ENCODE measurements at regions not wholly inside any gene's neighbourhood (a gene's known extent, or its start where the extent isn't known, plus 50 kb on each side); places are given as distances from the start of the nearest gene placed in this dataset.

DNA sequence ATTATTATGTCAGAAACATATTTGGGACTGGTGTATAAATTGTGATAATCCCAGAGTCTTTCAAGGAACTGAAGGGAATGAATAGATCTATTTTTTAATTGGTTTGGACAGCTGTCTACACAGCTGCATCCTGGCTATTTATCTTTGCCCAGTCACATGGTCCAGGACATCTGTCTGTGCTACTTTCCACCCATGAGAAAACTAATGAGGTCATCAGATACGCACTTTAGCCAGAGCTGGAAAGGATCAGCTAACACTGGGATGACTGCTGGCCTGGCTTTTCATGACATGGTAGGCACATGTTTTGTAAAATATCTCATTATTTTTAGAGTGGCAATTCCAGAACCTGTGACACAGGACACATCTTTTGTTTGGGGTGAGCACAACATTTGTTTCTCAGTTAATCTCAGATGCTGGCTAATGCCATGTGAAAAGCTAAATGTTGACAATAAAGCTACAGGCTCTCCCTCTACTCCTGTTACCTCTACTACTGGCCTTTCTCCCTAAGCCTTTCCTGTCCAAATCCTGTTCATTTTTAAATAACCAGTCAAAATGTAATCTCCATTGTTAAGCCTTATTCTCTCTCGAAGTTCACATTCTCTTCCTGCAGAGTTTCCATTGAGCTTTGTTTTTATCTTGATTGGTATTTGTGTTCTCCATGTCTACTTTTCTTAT lies 500.7 kb downstream of the RIT2 start:
- Histone ChIP-seq H3K27me3 (ENCODE audit: control insufficient read depth, insufficient read depth, low read length) (no peaks in the 10 kb centered on the region), H3K36me3 (ENCODE audit: control insufficient read depth, insufficient read depth, low read length) (no peaks in the 10 kb centered on the region), H3K27ac (ENCODE audit: insufficient read depth, low read length) (no peak overlapping the region), H2AFZ (ENCODE audit: low read length) (no peak overlapping the region), H3K4me2 (ENCODE audit: extremely low read depth, insufficient read depth, low read length) (no peak overlapping the region), H3K4me3 (replicated peaks in 1 of 4; ENCODE audit: control extremely low read depth in 1 of 4, insufficient read depth in 1 of 4, low read depth in 3 of 4, low read length in 4 of 4) (no peak overlapping the region), H4K20me1 (ENCODE audit: control insufficient read depth, extremely low read depth, insufficient read depth, low read length) (no peaks in the 10 kb centered on the region), H3K9me3 (ENCODE audit: control insufficient read depth, insufficient read depth, low read depth, low read length) (no peaks in the 10 kb centered on the region), H3K4me1 (ENCODE audit: control insufficient read depth, extremely low read depth, insufficient read depth, low read length) (no peaks in the 10 kb centered on the region), H3K9ac (ENCODE audit: insufficient read depth, low read length) (no peak overlapping the region), H3K79me2 (ENCODE audit: control insufficient read depth, insufficient read depth, low read length) (no peaks in the 10 kb centered on the region)
- TF ChIP-seq, protein P1, sequence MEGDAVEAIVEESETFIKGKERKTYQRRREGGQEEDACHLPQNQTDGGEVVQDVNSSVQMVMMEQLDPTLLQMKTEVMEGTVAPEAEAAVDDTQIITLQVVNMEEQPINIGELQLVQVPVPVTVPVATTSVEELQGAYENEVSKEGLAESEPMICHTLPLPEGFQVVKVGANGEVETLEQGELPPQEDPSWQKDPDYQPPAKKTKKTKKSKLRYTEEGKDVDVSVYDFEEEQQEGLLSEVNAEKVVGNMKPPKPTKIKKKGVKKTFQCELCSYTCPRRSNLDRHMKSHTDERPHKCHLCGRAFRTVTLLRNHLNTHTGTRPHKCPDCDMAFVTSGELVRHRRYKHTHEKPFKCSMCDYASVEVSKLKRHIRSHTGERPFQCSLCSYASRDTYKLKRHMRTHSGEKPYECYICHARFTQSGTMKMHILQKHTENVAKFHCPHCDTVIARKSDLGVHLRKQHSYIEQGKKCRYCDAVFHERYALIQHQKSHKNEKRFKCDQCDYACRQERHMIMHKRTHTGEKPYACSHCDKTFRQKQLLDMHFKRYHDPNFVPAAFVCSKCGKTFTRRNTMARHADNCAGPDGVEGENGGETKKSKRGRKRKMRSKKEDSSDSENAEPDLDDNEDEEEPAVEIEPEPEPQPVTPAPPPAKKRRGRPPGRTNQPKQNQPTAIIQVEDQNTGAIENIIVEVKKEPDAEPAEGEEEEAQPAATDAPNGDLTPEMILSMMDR (conservative IDR thresholded peaks at IDR 0.05 in 1 of 2, IDR thresholded peaks at IDR 0.05 in 1 of 2; ENCODE audit: low read depth in 1 of 2, low read length in 2 of 2): no peak
- no peak for TF ChIP-seq EZH2 (IDR thresholded peaks at IDR 0.05; ENCODE audit: low read length, missing control alignments)
- DNase-seq (ENCODE audit: low read depth in 2 of 2): peak in 1 of 2 donors; percentile 26

- TF ChIP-seq, protein P1 (conservative IDR thresholded peaks at IDR 0.05 in 1 of 2, IDR thresholded peaks at IDR 0.05 in 1 of 2; ENCODE audit: low read depth in 1 of 2, low read length in 2 of 2): no peak
- no peak for TF ChIP-seq EZH2 (IDR thresholded peaks at IDR 0.05; ENCODE audit: low read length, missing control alignments)
- no peaks in the 10 kb centered on the region for H3K27me3 ChIP-seq (ENCODE audit: control insufficient read depth, insufficient read depth, low read length)
- H4K20me1 ChIP-seq (ENCODE audit: control insufficient read depth, extremely low read depth, insufficient read depth, low read length): no peaks in the 10 kb centered on the region
- H3K9ac ChIP-seq (ENCODE audit: insufficient read depth, low read length): no peak overlapping the region
- H3K4me1 ChIP-seq (ENCODE audit: control insufficient read depth, extremely low read depth, insufficient read depth, low read length): no peaks in the 10 kb centered on the region
- H3K36me3 ChIP-seq (ENCODE audit: control insufficient read depth, insufficient read depth, low read length): no peaks in the 10 kb centered on the region
- H3K4me2 ChIP-seq (ENCODE audit: extremely low read depth, insufficient read depth, low read length): no peak overlapping the region
- no peak overlapping the region for H2AFZ ChIP-seq (ENCODE audit: low read length)
- no peaks in the 10 kb centered on the region for H3K79me2 ChIP-seq (ENCODE audit: control insufficient read depth, insufficient read depth, low read length)
- DNase-seq (ENCODE audit: low read depth in 2 of 2): no peak
- H3K4me3 ChIP-seq (replicated peaks in 1 of 4; ENCODE audit: control extremely low read depth in 1 of 4, insufficient read depth in 1 of 4, low read depth in 3 of 4, low read length in 4 of 4): no peak overlapping the region
- no peak overlapping the region for H3K27ac ChIP-seq (ENCODE audit: insufficient read depth, low read length)
- H3K9me3 ChIP-seq (ENCODE audit: control insufficient read depth, insufficient read depth, low read depth, low read length): no peaks in the 10 kb centered on the region
Observed at GRCh38 chr18:42617221-42617620, 498.3 kb downstream of the RIT2 start.

DNA sequence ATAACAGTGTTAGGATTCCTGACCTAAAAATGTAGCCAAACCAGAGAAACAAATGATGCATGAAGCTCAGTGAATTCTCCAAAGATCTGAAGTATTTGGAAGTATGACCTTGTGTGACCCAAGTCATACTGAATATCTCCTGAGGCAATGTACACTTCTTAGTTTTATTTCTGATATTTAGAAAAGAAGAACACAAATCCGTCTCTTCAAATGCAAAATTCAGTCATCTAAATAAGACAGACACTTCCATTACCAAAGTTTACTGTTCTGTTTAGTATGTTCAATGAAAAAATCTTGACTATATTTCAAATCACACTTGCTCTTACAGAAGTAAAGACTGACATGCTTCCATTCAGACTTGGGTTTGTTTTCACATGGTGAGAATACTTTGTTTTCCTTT lies 495.7 kb downstream of the RIT2 start:
- Histone ChIP-seq H3K27me3 (ENCODE audit: control insufficient read depth, insufficient read depth, low read length) (no peaks in the 10 kb centered on the region), H3K79me2 (ENCODE audit: control insufficient read depth, insufficient read depth, low read length) (no peaks in the 10 kb centered on the region), H2AFZ (ENCODE audit: low read length) (no peak overlapping the region), H3K27ac (ENCODE audit: insufficient read depth, low read length) (no peak overlapping the region), H3K4me2 (ENCODE audit: extremely low read depth, insufficient read depth, low read length) (no peak overlapping the region), H3K4me1 (ENCODE audit: control insufficient read depth, extremely low read depth, insufficient read depth, low read length) (no peaks in the 10 kb centered on the region), H3K9me3 (ENCODE audit: control insufficient read depth, insufficient read depth, low read depth, low read length) (no peaks in the 10 kb centered on the region), H3K36me3 (ENCODE audit: control insufficient read depth, insufficient read depth, low read length) (no peaks in the 10 kb centered on the region), H4K20me1 (ENCODE audit: control insufficient read depth, extremely low read depth, insufficient read depth, low read length) (no peaks in the 10 kb centered on the region), H3K4me3 (replicated peaks in 1 of 4; ENCODE audit: control extremely low read depth in 1 of 4, insufficient read depth in 1 of 4, low read depth in 3 of 4, low read length in 4 of 4) (no peak overlapping the region), H3K9ac (ENCODE audit: insufficient read depth, low read length) (no peak overlapping the region)
- TF ChIP-seq EZH2 (IDR thresholded peaks at IDR 0.05; ENCODE audit: low read length, missing control alignments): no peak
- TF ChIP-seq, protein P1 (conservative IDR thresholded peaks at IDR 0.05 in 1 of 2, IDR thresholded peaks at IDR 0.05 in 1 of 2; ENCODE audit: low read depth in 1 of 2, low read length in 2 of 2): no peak
- DNase-seq (ENCODE audit: low read depth in 2 of 2): no peak

Data from fibroblast of lung (primary cell).